ENCODE measurements at regions not wholly inside any gene's neighbourhood (a gene's known extent, or its start where the extent isn't known, plus 50 kb on each side); places are given as distances from the start of the nearest gene placed in this dataset.

DNA sequence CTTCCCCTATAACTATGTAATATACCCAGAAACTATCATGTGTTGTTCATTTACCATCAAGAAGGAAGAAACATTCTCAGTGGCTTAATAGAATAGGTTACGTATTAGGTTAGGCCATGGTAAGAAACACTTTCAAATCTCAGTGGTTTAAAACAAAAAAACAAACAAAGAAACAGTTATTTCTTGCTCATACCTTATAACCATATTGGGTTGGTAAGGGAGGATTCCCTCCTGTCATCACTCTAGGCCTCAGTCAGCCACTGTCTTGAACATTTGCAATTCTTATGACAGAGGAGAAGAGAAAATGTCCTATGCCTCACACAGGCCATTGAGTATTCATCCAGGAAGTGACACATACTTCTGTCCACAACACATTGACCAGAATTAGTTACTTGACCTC is 727.7 kb upstream of the NECTIN3 start:
- H3K4me1 ChIP-seq, result no peaks in the 10 kb centered on the region
- DNase-seq, result no peak
- no peaks in the 10 kb centered on the region for H3K27me3 ChIP-seq
- no peak overlapping the region for H3K4me3 ChIP-seq
- no peak for TF ChIP-seq POLR2A (IDR thresholded peaks at IDR 0.05)
- TF ChIP-seq, protein P1, sequence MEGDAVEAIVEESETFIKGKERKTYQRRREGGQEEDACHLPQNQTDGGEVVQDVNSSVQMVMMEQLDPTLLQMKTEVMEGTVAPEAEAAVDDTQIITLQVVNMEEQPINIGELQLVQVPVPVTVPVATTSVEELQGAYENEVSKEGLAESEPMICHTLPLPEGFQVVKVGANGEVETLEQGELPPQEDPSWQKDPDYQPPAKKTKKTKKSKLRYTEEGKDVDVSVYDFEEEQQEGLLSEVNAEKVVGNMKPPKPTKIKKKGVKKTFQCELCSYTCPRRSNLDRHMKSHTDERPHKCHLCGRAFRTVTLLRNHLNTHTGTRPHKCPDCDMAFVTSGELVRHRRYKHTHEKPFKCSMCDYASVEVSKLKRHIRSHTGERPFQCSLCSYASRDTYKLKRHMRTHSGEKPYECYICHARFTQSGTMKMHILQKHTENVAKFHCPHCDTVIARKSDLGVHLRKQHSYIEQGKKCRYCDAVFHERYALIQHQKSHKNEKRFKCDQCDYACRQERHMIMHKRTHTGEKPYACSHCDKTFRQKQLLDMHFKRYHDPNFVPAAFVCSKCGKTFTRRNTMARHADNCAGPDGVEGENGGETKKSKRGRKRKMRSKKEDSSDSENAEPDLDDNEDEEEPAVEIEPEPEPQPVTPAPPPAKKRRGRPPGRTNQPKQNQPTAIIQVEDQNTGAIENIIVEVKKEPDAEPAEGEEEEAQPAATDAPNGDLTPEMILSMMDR (IDR thresholded peaks at IDR 0.05), result no peak
- H3K9me3 ChIP-seq, result no peaks in the 10 kb centered on the region
- H3K36me3 ChIP-seq, result no peaks in the 10 kb centered on the region
- H3K27ac ChIP-seq, result no peak overlapping the region

DNA sequence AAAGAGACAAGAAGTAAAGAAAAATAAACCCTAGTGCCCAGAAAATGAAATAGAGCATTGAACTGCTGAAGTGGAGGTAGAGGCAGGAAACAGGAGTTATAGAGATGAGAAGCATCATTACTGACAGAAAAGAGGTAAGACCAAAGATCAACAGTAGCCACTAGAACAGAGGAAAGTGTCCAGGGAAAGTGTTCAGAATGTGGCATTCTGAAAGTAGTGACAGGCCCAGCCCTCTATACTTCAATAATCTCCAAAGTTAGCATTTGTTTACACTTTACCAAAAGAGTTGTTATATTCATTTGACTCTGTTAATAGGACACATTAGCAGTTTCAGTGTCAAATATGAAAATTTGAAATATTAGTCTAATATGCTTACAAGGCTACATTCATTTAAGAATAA is 727.1 kb upstream of the NECTIN3 start:
- no peak overlapping the region for H3K27ac ChIP-seq
- no peaks in the 10 kb centered on the region for H3K9me3 ChIP-seq
- no peaks in the 10 kb centered on the region for H3K27me3 ChIP-seq
- H3K36me3 ChIP-seq, result no peaks in the 10 kb centered on the region
- DNase-seq, result no peak
- TF ChIP-seq, protein P1 (IDR thresholded peaks at IDR 0.05), result no peak
- no peak for TF ChIP-seq POLR2A (IDR thresholded peaks at IDR 0.05)
- no peak overlapping the region for H3K4me3 ChIP-seq
- H3K4me1 ChIP-seq, result no peaks in the 10 kb centered on the region

DNA sequence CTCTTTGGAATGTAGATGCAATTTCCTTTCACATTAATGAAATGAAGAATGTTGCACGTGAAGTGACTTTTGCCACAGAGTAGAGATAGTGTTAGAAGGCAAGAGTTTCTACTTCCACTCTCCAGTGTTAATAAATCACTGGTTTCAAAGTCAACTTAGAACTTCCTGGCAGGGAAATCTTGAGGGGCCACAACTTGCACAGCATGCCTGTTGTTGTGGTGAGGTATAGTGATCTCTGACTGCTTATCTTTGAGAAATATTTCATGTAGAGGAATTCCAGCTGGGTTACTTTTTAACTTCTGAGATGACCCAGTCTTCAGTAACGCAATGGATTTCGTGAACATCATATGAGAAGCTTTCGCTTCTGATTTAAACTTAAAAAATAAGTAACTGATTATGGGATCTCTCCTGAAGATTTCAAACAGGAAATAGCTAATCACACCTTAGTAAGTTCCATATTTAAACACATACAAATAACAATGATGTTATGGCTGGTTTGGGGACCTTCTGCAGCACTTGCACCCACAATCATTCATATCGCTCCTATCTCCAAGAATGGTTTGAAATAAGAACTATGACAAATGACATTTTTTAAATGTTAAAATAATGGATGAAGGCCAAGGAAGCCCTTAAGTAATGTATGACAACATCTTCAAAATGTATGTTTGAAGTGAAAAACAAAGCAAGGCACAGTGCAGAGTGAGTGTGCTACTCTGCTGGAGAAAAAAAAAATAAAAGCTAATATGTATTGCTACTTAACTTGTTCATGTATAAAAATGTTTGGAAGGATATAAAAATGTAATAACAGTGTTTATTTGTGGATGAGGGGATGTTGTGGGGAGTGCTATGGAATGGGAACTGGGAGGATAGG is 726.5 kb upstream of the NECTIN3 start:
- no peak overlapping the region for H3K4me3 ChIP-seq
- no peaks in the 10 kb centered on the region for H3K36me3 ChIP-seq
- TF ChIP-seq, protein P1 (IDR thresholded peaks at IDR 0.05), result no peak
- TF ChIP-seq POLR2A (IDR thresholded peaks at IDR 0.05), result no peak
- no peaks in the 10 kb centered on the region for H3K27me3 ChIP-seq
- H3K27ac ChIP-seq, result no peak overlapping the region
- no peaks in the 10 kb centered on the region for H3K9me3 ChIP-seq
- DNase-seq, result no peak
- H3K4me1 ChIP-seq, result no peaks in the 10 kb centered on the region

DNA sequence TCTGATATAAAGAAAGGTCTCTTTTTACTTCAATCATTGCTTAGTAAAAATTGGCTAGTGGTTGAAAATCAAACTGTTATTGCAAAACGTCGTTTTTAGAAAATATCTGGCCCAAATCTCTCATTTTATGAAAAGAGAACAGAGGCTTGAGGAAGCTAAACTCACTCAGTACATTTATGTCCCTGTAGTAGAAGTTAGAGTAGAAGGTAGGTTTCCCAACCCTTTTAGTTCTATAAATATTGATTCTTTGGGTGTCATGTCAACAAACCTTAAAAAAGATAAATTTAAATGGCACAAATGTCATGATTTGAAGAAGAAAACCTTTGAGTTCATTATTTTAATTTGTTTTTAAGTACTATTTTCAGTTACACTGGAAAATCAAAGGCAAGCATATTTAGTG is 722.3 kb upstream of the NECTIN3 start:
- Histone ChIP-seq H3K9me3 (no peaks in the 10 kb centered on the region), H3K27ac (no peak overlapping the region), H3K36me3 (no peaks in the 10 kb centered on the region), H3K27me3 (no peaks in the 10 kb centered on the region), H3K4me1 (no peaks in the 10 kb centered on the region), H3K4me3 (no peak overlapping the region)
- no peak for DNase-seq
- no peak for TF ChIP-seq POLR2A (IDR thresholded peaks at IDR 0.05)
- TF ChIP-seq, protein P1 (IDR thresholded peaks at IDR 0.05), result no peak

DNA sequence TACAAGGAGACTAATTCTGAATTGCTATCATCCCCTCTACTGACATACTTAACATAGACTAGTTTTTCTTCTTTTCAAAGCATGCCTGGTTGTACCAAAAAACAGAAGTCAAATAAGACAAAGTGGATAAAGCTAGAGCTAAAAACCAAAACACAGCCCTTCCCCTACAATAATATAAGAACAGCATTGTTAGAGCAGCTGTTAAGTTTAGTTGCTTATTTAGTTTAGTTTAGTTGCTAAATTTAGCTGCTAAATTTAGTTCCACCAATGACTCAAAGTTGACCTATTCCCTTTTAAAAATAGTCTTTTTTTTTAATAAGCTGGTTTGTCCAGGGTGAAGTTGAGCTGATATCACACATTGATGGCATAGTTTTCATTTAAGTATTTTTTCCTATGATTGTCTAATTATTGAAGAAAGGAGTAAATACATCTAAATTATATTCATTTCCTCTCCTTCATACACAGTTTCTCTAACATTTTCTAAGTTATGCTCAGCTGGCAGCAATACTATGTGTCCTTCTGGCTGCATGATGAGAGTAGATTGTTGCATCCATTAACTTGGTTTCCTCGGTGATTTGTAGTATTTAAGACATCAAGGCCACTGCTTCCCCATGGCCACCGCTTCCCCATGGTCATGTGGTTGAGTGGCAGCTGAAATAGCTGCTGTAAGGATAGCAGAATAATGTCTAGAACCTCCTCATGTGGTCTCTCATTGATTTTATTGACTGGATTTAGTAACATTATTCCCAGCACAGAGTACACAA is 718.6 kb upstream of the NECTIN3 start:
- no peak overlapping the region for H3K4me3 ChIP-seq
- H3K27ac ChIP-seq, result no peak overlapping the region
- no peaks in the 10 kb centered on the region for H3K4me1 ChIP-seq
- no peaks in the 10 kb centered on the region for H3K27me3 ChIP-seq
- no peak for DNase-seq
- TF ChIP-seq POLR2A (IDR thresholded peaks at IDR 0.05), result no peak
- TF ChIP-seq, protein P1 (IDR thresholded peaks at IDR 0.05), result no peak
- no peaks in the 10 kb centered on the region for H3K9me3 ChIP-seq
- no peaks in the 10 kb centered on the region for H3K36me3 ChIP-seq

Data from Peyer's patch (tissue), 4 donors.